ENCODE measurements at regions not wholly inside any gene's neighbourhood (a gene's known extent, or its start where the extent isn't known, plus 50 kb on each side); places are given as distances from the start of the nearest gene placed in this dataset.

DNA sequence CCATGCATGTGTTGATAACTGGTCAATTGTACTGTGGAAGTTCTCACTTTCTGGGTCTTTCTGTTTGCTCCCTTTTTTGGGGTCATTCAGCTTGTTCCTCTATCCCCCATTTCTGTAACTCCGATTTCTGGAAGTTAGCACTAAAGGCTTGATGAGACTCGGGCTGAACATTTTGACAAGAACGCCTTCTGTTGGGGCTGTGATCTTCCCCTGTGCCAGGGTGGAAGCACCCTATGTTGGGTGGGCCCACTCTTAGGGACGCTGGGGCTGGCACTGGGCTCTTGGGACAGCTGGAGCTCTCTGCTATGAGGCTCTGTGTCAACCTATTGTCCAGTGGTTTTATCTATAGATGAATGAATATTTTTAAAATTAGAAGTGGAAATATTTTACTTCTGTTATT is 60.1 kb upstream of the FRMD1 start (continued):
- TF ChIP-seq, protein P1, sequence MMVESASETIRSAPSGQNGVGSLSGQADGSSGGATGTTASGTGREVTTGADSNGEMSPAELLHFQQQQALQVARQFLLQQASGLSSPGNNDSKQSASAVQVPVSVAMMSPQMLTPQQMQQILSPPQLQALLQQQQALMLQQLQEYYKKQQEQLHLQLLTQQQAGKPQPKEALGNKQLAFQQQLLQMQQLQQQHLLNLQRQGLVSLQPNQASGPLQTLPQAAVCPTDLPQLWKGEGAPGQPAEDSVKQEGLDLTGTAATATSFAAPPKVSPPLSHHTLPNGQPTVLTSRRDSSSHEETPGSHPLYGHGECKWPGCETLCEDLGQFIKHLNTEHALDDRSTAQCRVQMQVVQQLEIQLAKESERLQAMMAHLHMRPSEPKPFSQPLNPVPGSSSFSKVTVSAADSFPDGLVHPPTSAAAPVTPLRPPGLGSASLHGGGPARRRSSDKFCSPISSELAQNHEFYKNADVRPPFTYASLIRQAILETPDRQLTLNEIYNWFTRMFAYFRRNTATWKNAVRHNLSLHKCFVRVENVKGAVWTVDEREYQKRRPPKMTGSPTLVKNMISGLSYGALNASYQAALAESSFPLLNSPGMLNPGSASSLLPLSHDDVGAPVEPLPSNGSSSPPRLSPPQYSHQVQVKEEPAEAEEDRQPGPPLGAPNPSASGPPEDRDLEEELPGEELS (CRISPR knock-in tag; IDR thresholded peaks at IDR 0.05): no peak
- TF ChIP-seq IRF1 (CRISPR knock-in tag; IDR thresholded peaks at IDR 0.05) (no peak), ZBTB21 (CRISPR knock-in tag; IDR thresholded peaks at IDR 0.05; ENCODE audit: borderline replicate concordance) (no peak), ESRRA (CRISPR knock-in tag; IDR thresholded peaks at IDR 0.05; ENCODE audit: borderline replicate concordance) (no peak)

- no peak overlapping the region for H3K4me3 Mint-ChIP-seq
- H3K36me3 Mint-ChIP-seq: no peaks in the 10 kb centered on the region
- DNase-seq (ENCODE audit: low spot score) (no peak), ATAC-seq (no peak)
- POLR2A ChIA-PET: no interaction called here
- CTCF ChIA-PET: interaction anchor here (1.1 kb wide), 1 partner anchor 20 kb away, joined by 3 read pairs; no protein-coding TSS in a partner anchor
- H3K27me3 Mint-ChIP-seq (ENCODE audit: low read depth): peaks cover 3% of the 10 kb centered on the region; the same call in 1 of the 2 replicates
- peaks cover 4% of the 10 kb centered on the region; the same call in 1 of the 2 replicates for H3K4me1 Mint-ChIP-seq
- H3K27ac Mint-ChIP-seq: no peak overlapping the region
- no peaks in the 10 kb centered on the region for H3K9me3 Mint-ChIP-seq
- no peak for TF ChIP-seq JUN (CRISPR knock-in tag; IDR thresholded peaks at IDR 0.05)
- TF ChIP-seq GABPB1 (CRISPR knock-in tag; IDR thresholded peaks at IDR 0.05): no peak
- TF ChIP-seq, protein P2, sequence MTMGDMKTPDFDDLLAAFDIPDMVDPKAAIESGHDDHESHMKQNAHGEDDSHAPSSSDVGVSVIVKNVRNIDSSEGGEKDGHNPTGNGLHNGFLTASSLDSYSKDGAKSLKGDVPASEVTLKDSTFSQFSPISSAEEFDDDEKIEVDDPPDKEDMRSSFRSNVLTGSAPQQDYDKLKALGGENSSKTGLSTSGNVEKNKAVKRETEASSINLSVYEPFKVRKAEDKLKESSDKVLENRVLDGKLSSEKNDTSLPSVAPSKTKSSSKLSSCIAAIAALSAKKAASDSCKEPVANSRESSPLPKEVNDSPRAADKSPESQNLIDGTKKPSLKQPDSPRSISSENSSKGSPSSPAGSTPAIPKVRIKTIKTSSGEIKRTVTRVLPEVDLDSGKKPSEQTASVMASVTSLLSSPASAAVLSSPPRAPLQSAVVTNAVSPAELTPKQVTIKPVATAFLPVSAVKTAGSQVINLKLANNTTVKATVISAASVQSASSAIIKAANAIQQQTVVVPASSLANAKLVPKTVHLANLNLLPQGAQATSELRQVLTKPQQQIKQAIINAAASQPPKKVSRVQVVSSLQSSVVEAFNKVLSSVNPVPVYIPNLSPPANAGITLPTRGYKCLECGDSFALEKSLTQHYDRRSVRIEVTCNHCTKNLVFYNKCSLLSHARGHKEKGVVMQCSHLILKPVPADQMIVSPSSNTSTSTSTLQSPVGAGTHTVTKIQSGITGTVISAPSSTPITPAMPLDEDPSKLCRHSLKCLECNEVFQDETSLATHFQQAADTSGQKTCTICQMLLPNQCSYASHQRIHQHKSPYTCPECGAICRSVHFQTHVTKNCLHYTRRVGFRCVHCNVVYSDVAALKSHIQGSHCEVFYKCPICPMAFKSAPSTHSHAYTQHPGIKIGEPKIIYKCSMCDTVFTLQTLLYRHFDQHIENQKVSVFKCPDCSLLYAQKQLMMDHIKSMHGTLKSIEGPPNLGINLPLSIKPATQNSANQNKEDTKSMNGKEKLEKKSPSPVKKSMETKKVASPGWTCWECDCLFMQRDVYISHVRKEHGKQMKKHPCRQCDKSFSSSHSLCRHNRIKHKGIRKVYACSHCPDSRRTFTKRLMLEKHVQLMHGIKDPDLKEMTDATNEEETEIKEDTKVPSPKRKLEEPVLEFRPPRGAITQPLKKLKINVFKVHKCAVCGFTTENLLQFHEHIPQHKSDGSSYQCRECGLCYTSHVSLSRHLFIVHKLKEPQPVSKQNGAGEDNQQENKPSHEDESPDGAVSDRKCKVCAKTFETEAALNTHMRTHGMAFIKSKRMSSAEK (CRISPR knock-in tag; IDR thresholded peaks at IDR 0.05; ENCODE audit: borderline replicate concordance): no peak
- no peak for TF ChIP-seq HMGXB4 (CRISPR knock-in tag; IDR thresholded peaks at IDR 0.05)
- TF ChIP-seq KAT7 (CRISPR knock-in tag; IDR thresholded peaks at IDR 0.05; ENCODE audit: borderline replicate concordance): no peak
- TF ChIP-seq, protein P3, sequence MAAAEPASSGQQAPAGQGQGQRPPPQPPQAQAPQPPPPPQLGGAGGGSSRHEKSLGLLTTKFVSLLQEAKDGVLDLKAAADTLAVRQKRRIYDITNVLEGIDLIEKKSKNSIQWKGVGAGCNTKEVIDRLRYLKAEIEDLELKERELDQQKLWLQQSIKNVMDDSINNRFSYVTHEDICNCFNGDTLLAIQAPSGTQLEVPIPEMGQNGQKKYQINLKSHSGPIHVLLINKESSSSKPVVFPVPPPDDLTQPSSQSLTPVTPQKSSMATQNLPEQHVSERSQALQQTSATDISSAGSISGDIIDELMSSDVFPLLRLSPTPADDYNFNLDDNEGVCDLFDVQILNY (CRISPR knock-in tag; IDR thresholded peaks at IDR 0.05): no peak
- TF ChIP-seq ETV6 (CRISPR knock-in tag; IDR thresholded peaks at IDR 0.05): no peak
- TF ChIP-seq SMAD3 (CRISPR knock-in tag; IDR thresholded peaks at IDR 0.05; ENCODE audit: borderline replicate concordance): no peak
- TF ChIP-seq, protein P4, sequence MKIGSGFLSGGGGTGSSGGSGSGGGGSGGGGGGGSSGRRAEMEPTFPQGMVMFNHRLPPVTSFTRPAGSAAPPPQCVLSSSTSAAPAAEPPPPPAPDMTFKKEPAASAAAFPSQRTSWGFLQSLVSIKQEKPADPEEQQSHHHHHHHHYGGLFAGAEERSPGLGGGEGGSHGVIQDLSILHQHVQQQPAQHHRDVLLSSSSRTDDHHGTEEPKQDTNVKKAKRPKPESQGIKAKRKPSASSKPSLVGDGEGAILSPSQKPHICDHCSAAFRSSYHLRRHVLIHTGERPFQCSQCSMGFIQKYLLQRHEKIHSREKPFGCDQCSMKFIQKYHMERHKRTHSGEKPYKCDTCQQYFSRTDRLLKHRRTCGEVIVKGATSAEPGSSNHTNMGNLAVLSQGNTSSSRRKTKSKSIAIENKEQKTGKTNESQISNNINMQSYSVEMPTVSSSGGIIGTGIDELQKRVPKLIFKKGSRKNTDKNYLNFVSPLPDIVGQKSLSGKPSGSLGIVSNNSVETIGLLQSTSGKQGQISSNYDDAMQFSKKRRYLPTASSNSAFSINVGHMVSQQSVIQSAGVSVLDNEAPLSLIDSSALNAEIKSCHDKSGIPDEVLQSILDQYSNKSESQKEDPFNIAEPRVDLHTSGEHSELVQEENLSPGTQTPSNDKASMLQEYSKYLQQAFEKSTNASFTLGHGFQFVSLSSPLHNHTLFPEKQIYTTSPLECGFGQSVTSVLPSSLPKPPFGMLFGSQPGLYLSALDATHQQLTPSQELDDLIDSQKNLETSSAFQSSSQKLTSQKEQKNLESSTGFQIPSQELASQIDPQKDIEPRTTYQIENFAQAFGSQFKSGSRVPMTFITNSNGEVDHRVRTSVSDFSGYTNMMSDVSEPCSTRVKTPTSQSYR (CRISPR knock-in tag; IDR thresholded peaks at IDR 0.05): no peak
- TF ChIP-seq GTF2I (CRISPR knock-in tag; conservative IDR thresholded peaks at IDR 0.05): no peak
- no peak for TF ChIP-seq ZNF671 (CRISPR knock-in tag; IDR thresholded peaks at IDR 0.05)
- TF ChIP-seq, protein P5, sequence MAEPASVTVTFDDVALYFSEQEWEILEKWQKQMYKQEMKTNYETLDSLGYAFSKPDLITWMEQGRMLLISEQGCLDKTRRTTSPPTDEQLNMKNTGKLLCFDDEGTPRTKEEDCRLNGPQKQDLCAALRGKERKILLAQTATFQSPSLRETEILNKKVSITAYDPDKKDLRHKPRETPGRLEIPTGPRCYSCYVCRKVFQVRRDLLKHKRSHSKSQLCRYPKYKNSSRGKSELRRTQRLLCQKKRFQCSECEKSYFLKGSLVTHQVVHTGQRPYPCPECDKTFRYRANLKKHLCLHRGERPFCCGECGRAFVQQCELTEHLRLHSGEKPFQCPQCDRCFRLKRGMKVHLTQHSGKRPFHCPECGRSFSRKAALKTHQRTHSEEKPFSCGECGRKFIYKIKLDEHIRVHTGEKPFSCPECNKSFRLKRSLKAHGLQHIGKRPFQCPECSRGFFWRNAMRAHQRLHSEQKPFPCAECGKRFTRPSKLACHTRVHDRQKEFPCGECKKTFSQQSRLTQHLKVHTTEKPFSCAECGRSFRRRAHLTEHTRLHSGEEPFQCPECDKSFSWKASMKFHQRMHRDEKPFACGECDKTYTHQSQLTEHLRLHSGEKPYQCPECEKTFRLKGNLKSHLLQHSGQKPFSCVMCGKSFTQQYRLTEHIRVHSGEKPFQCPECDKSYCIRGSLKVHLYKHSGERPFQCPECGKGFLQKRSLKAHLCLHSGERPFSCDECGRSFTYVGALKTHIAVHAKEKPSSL (CRISPR knock-in tag; conservative IDR thresholded peaks at IDR 0.05): no peak
- TF ChIP-seq, protein P6, sequence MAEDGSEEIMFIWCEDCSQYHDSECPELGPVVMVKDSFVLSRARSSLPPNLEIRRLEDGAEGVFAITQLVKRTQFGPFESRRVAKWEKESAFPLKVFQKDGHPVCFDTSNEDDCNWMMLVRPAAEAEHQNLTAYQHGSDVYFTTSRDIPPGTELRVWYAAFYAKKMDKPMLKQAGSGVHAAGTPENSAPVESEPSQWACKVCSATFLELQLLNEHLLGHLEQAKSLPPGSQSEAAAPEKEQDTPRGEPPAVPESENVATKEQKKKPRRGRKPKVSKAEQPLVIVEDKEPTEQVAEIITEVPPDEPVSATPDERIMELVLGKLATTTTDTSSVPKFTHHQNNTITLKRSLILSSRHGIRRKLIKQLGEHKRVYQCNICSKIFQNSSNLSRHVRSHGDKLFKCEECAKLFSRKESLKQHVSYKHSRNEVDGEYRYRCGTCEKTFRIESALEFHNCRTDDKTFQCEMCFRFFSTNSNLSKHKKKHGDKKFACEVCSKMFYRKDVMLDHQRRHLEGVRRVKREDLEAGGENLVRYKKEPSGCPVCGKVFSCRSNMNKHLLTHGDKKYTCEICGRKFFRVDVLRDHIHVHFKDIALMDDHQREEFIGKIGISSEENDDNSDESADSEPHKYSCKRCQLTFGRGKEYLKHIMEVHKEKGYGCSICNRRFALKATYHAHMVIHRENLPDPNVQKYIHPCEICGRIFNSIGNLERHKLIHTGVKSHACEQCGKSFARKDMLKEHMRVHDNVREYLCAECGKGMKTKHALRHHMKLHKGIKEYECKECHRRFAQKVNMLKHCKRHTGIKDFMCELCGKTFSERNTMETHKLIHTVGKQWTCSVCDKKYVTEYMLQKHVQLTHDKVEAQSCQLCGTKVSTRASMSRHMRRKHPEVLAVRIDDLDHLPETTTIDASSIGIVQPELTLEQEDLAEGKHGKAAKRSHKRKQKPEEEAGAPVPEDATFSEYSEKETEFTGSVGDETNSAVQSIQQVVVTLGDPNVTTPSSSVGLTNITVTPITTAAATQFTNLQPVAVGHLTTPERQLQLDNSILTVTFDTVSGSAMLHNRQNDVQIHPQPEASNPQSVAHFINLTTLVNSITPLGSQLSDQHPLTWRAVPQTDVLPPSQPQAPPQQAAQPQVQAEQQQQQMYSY (CRISPR knock-in tag; IDR thresholded peaks at IDR 0.05): no peak
- TF ChIP-seq TEAD1 (CRISPR knock-in tag; IDR thresholded peaks at IDR 0.05): no peak
These were observed 59.4 kb upstream of the FRMD1 start for GRCh38 chr6:168138436-168138835.
